GM10248 (cell line): ENCODE measurements at regions not wholly inside any gene's neighbourhood (a gene's known extent, or its start where the extent isn't known, plus 50 kb on each side); places are given as distances from the start of the nearest gene placed in this dataset.

Source experiments
- CTCF ChIA-PET: fragments of 300-600 bp; sonication (Branson Sonifier 250); formaldehyde crosslinking; extraction: SDS; loops from one replicate; lab custom pipeline; 2021; ENCODE audit warnings: antibody characterized with exemption; lab: Yijun Ruan, JAX
- POLR2A ChIA-PET: fragments of 350-650 bp; sonication (Branson Sonifier 250); formaldehyde crosslinking; extraction: SDS; loops from one replicate; lab custom pipeline; 2020; ENCODE audit warnings: antibody characterized with exemption; lab: Yijun Ruan, JAX
- DNase-seq: peaks from one replicate; pipeline ENCODE4 v3.0.0; 2012; ENCODE audit errors: extremely low spot score
- TF ChIP-seq, protein P1 (sequence below): IDR thresholded peaks from 2 replicates; pipeline ENCODE4 v1.5.1; 2012; ENCODE audit warnings: mild to moderate bottlenecking, low read depth; ENCODE audit errors: extremely low read depth, missing control alignments, control extremely low read depth

DNA sequence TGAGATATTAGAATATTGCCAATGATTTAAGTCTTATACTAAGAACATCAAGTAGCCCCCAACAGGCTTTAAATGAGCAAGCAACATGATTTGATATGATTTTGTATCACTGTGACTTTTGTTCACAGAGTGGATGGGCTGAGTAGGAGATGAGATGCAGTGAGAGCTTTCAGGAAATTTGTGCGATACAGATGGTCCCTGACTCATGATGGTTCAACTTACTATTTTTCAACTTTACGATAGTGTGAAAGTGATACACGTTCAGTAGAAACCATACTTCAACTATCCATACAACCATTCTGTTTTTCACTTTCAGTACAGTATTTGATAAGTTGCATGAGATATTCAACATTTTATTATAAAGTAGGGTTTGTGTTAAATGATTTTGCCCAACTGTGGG lies 78.7 kb upstream of the NWD2 start:
- CTCF ChIA-PET, result interaction anchor here (0.9 to 1.9 kb wide), 3 partner anchors 10 to 22 kb away, joined by 3 to 4 read pairs (median 3); no protein-coding TSS in a partner anchor
- DNase-seq, result no peak
- TF ChIP-seq, protein P1, sequence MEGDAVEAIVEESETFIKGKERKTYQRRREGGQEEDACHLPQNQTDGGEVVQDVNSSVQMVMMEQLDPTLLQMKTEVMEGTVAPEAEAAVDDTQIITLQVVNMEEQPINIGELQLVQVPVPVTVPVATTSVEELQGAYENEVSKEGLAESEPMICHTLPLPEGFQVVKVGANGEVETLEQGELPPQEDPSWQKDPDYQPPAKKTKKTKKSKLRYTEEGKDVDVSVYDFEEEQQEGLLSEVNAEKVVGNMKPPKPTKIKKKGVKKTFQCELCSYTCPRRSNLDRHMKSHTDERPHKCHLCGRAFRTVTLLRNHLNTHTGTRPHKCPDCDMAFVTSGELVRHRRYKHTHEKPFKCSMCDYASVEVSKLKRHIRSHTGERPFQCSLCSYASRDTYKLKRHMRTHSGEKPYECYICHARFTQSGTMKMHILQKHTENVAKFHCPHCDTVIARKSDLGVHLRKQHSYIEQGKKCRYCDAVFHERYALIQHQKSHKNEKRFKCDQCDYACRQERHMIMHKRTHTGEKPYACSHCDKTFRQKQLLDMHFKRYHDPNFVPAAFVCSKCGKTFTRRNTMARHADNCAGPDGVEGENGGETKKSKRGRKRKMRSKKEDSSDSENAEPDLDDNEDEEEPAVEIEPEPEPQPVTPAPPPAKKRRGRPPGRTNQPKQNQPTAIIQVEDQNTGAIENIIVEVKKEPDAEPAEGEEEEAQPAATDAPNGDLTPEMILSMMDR, result no peak
- POLR2A ChIA-PET, result no interaction called here

DNA sequence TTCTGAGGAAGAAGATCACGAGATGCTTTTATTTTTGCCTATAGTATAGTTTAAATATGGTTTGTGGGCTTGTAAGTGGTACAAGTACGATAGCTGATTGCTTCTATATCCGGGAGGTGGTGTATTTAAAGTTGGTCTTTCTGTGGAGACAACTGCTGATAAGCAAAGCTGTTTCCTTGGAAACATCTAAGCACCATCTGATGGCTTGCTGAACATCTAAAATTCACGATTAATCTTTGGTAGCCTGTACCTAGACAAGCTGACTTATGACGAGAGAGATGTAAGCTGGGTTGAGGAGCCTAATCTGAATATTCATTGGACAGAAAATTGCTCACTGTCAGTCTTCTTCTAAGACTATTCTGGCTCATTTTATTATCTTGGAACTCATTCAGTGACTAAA lies 74.6 kb upstream of the NWD2 start:
- ChIA-PET POLR2A (no interaction called here), CTCF (interaction anchor here (1.2 to 1.3 kb wide), 2 partner anchors 8 to 10 kb away, joined by 3 read pairs; no protein-coding TSS in a partner anchor)
- DNase-seq, result no peak
- TF ChIP-seq, protein P1, result no peak

DNA sequence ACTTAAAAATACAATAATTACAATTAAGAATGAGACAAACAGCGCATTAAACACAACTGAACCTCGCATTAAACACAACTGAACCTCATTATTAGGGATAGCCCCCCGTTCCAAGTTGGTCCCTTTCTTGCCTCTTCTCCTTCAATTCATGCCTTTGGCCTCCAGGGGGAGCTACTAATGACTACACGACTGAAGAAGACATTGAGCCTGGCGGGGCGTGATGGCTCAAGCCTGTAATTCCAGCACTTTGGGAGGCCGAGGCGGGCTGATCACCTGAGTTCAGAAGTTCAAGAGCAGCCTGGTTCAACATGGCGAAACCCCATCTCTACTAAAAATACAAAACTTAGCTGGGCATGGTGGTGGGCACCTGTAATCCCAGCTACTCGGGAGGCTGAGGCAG lies 56.4 kb upstream of the NWD2 start:
- CTCF ChIA-PET, result interaction anchor here (1.3 kb wide), 1 partner anchor 21 kb away, joined by 4 read pairs; no protein-coding TSS in a partner anchor
- no peak for DNase-seq
- POLR2A ChIA-PET, result no interaction called here
- TF ChIP-seq, protein P1, result no peak
